CD14-positive monocyte (primary cell): ENCODE measurements at regions not wholly inside any gene's neighbourhood (a gene's known extent, or its start where the extent isn't known, plus 50 kb on each side); places are given as distances from the start of the nearest gene placed in this dataset.

Experiments used
- DNase-seq, 3 donors: peaks; one replicate each; pipeline ENCODE4 v3.0.0-alpha.2; 2011 to 2022
- H2AFZ ChIP-seq: 2 replicates; pipeline ENCODE4 v1.6.0; 2012; ENCODE audit warnings: mild to moderate bottlenecking, low read depth, low read length, inconsistent platforms; ENCODE audit not compliant: insufficient read depth, poor library complexity, severe bottlenecking
- H3K27ac ChIP-seq, 2 donors: 1 replicate in 1 of 2; 2 replicates in 1 of 2; pipeline ENCODE4 v1.5.1; 2012 to 2013; ENCODE audit warnings: low read length in 2 of 2, control low read depth in 1 of 2, inconsistent platforms in 1 of 2, low read depth in 1 of 2, mild to moderate bottlenecking in 1 of 2
- H3K27me3 ChIP-seq, 2 donors: one replicate each; pipeline versions ENCODE4 v1.6.0 to v1.6.1; 2011 to 2013; ENCODE audit warnings: low read length in 2 of 2; ENCODE audit not compliant: control insufficient read depth in 2 of 2, insufficient read depth in 2 of 2
- H3K36me3 ChIP-seq, 2 donors: replicated peaks in 1 of 2; 1 replicate in 1 of 2; 2 replicates in 1 of 2; pipeline versions ENCODE4 v1.5.1 to v1.6.1; 2012 to 2013; ENCODE audit warnings: low read length in 2 of 2, control low read depth in 1 of 2, inconsistent platforms in 1 of 2, mild to moderate bottlenecking in 1 of 2; ENCODE audit not compliant: insufficient read depth in 2 of 2, control insufficient read depth in 1 of 2
- H3K4me1 ChIP-seq, 2 donors: 1 replicate in 1 of 2; 2 replicates in 1 of 2; pipeline versions ENCODE4 v1.5.1 to v1.6.1; 2012 to 2013; ENCODE audit warnings: low read length in 2 of 2, control low read depth in 1 of 2, inconsistent platforms in 1 of 2, mild to moderate bottlenecking in 1 of 2, moderate library complexity in 1 of 2; ENCODE audit not compliant: insufficient read depth in 2 of 2, control insufficient read depth in 1 of 2
- H3K4me2 ChIP-seq: replicated peaks from 2 replicates; pipeline ENCODE3; 2012; ENCODE audit warnings: low read length, moderate library complexity, mild to moderate bottlenecking; ENCODE audit not compliant: poor library complexity, severe bottlenecking; ENCODE audit errors: extremely low read depth
- H3K4me3 ChIP-seq, 3 experiments: fragments of 200-600 bp in 1 of 3; sonication (generic) in 1 of 3; replicated peaks in 1 of 3; 1 replicate in 2 of 3; 2 replicates in 1 of 3; pipeline ENCODE4 v1.5.1; 2011 to 2013; ENCODE audit warnings: low read length in 3 of 3, mild to moderate bottlenecking in 3 of 3, control low read depth in 2 of 3, low read depth in 2 of 3, inconsistent platforms in 1 of 3, moderate library complexity in 1 of 3
- H3K79me2 ChIP-seq: 2 replicates; pipeline ENCODE4 v1.6.0; 2012; ENCODE audit warnings: mild to moderate bottlenecking, control low read depth, inconsistent platforms, low read length, moderate library complexity; ENCODE audit not compliant: insufficient read depth
- H3K9ac ChIP-seq: 2 replicates; pipeline ENCODE4 v1.6.0; 2017; ENCODE audit warnings: low read length, mild to moderate bottlenecking; ENCODE audit not compliant: insufficient read depth, poor library complexity, severe bottlenecking
- H3K9me3 ChIP-seq, 2 donors: replicated peaks in 1 of 2; 1 replicate in 1 of 2; 2 replicates in 1 of 2; pipeline versions ENCODE4 v1.5.1 to v1.6.1; 2012 to 2013; ENCODE audit warnings: low read length in 2 of 2, control low read depth in 1 of 2; ENCODE audit not compliant: control insufficient read depth in 1 of 2, insufficient read depth in 1 of 2
- H4K20me1 ChIP-seq: 2 replicates; pipeline ENCODE4 v1.6.0; 2012; ENCODE audit warnings: mild to moderate bottlenecking, low read length, control low read depth, moderate library complexity; ENCODE audit not compliant: insufficient read depth
- H3K27ac Mint-ChIP-seq, 7 donors: one replicate each; pipeline ENCODE4 v1.8.0; 2020; ENCODE audit warnings: mild to moderate bottlenecking in 7 of 7, mixed read lengths in 7 of 7, moderate library complexity in 6 of 7, inconsistent platforms in 2 of 7
- H3K27me3 Mint-ChIP-seq, 3 donors: one replicate each; pipeline ENCODE4 v1.8.0; 2021 to 2022; ENCODE audit warnings: low read depth in 3 of 3, mild to moderate bottlenecking in 3 of 3, mixed read lengths in 3 of 3, moderate library complexity in 3 of 3, inconsistent platforms in 1 of 3
- H3K36me3 Mint-ChIP-seq, 2 donors: one replicate each; pipeline ENCODE4 v1.8.0; 2020; ENCODE audit warnings: mixed read lengths in 2 of 2, inconsistent platforms in 1 of 2, mild to moderate bottlenecking in 1 of 2
- H3K4me1 Mint-ChIP-seq: one replicate; pipeline ENCODE4 v1.8.0; 2020; ENCODE audit warnings: mild to moderate bottlenecking, mixed read lengths
- H3K4me3 Mint-ChIP-seq, 2 donors: one replicate each; pipeline ENCODE4 v1.8.0; 2020; ENCODE audit warnings: mild to moderate bottlenecking in 2 of 2, mixed read lengths in 2 of 2, moderate library complexity in 1 of 2
- H3K9me3 Mint-ChIP-seq, 7 donors: one replicate each; pipeline ENCODE4 v1.8.0; 2020 to 2022; ENCODE audit warnings: mixed read lengths in 7 of 7, mild to moderate bottlenecking in 6 of 7, moderate library complexity in 6 of 7, inconsistent platforms in 2 of 7
- CTCF ChIP-seq: fragments of 200-600 bp; IDR thresholded peaks from one replicate; pipeline ENCODE4 v1.8.0; 2022; ENCODE audit warnings: antibody characterized with exemption, mild to moderate bottlenecking
- WGBS: methylation state at CpG from one replicate; pipeline ENCODE4 v1.1.5; 2013; ENCODE audit warnings: missing lambda C conversion rate; ENCODE audit not compliant: insufficient coverage; 5-methylcytosine and 5-hydroxymethylcytosine counted together
- intact Hi-C, 2 donors: fragments of 100-400 bp; cut with micrococcal nuclease; formaldehyde crosslinking; loops; one replicate each; pipeline versions ENCODE4 v1.15.0 to v1.15.1; 2023

- no peaks in the 10 kb centered on the region for H3K36me3 Mint-ChIP-seq
These were observed 103.1 kb upstream of the PPM1H start for GRCh38 chr12:63037746-63038712.

DNA sequence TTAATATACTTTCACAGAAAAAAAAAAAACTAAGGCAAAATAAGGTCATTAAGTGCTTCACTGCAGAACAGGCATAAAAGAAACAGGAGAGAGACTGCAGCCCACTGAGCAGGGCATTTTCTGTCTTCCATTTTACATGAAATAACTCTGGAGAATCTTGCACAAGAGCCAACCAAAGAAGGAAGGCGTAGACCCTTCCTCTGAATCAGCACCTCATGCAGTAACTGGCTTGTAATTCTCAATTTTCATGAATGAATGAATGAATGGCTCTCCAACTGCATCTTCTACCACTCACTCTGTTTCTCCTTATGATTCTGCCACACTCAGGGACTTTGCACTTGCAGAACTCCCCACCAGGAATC, 102.0 kb upstream of the PPM1H start:
- Histone ChIP-seq H3K4me1 (no peaks in the 10 kb centered on the region), H3K9ac (no peak overlapping the region), H3K4me2 (no peak overlapping the region), H4K20me1 (no peaks in the 10 kb centered on the region), H3K79me2 (no peaks in the 10 kb centered on the region), H2AFZ (no peak overlapping the region), H3K27me3 (no peaks in the 10 kb centered on the region), H3K4me3 (no peak overlapping the region), H3K9me3 (no peaks in the 10 kb centered on the region), H3K36me3 (no peaks in the 10 kb centered on the region), H3K27ac (no peak overlapping the region)
- no peak for TF ChIP-seq CTCF
- Mint-ChIP-seq H3K27ac (no peak overlapping the region), H3K9me3 (peaks cover 0 to 4% (median 0%) of the 10 kb centered on the region in 7 donors), H3K4me3 (no peak overlapping the region), H3K27me3 (no peaks in the 10 kb centered on the region), H3K4me1 (no peaks in the 10 kb centered on the region), H3K36me3 (no peaks in the 10 kb centered on the region)
- 75% methylated on average over 1 of the region's 1 CpG for WGBS
- intact Hi-C loops = no loop called here
- no peak for DNase-seq

More at GRCh38 chr12:63037746-63038712, 103.1 kb upstream of the PPM1H start:
- no peak overlapping the region for H3K9ac ChIP-seq
- Mint-ChIP-seq H3K4me3 (no peak overlapping the region), H3K9me3 (peaks cover 0 to 4% (median 0%) of the 10 kb centered on the region in 7 donors), H3K27me3 (no peaks in the 10 kb centered on the region), H3K4me1 (no peaks in the 10 kb centered on the region), H3K27ac (no peak overlapping the region)
- no peak overlapping the region for H3K4me3 ChIP-seq
- intact Hi-C loops = no loop called here
- no peak overlapping the region for H3K4me2 ChIP-seq
- no peaks in the 10 kb centered on the region for H3K4me1 ChIP-seq
- 88% methylated on average over 6 of the region's 12 CpGs for WGBS
- TF ChIP-seq CTCF = no peak
- H3K9me3 ChIP-seq = no peaks in the 10 kb centered on the region
- no peaks in the 10 kb centered on the region for H3K27me3 ChIP-seq
- H3K79me2 ChIP-seq = no peaks in the 10 kb centered on the region
- H3K27ac ChIP-seq = no peak overlapping the region
- no peak overlapping the region for H2AFZ ChIP-seq
- H3K36me3 ChIP-seq = no peaks in the 10 kb centered on the region
- no peaks in the 10 kb centered on the region for H4K20me1 ChIP-seq
- DNase-seq = no peak
